GM19468 (cell line): ENCODE measurements at regions not wholly inside any gene's neighbourhood (a gene's known extent, or its start where the extent isn't known, plus 50 kb on each side); places are given as distances from the start of the nearest gene placed in this dataset.

Experiments
- ATAC-seq: cut with Tn5 transposase; IDR thresholded peaks from one replicate; pipeline ENCODE4 v1.9.1; 2021; ENCODE audit warnings: mild to moderate bottlenecking, moderate library complexity, moderate number of reproducible peaks; ENCODE audit not compliant: unreplicated experiment; ENCODE audit errors: extremely low read depth

- ATAC-seq, result no peak
Measured at GRCh38 chr2:133801946-133802345, 233.7 kb upstream of the NCKAP5 start.

DNA sequence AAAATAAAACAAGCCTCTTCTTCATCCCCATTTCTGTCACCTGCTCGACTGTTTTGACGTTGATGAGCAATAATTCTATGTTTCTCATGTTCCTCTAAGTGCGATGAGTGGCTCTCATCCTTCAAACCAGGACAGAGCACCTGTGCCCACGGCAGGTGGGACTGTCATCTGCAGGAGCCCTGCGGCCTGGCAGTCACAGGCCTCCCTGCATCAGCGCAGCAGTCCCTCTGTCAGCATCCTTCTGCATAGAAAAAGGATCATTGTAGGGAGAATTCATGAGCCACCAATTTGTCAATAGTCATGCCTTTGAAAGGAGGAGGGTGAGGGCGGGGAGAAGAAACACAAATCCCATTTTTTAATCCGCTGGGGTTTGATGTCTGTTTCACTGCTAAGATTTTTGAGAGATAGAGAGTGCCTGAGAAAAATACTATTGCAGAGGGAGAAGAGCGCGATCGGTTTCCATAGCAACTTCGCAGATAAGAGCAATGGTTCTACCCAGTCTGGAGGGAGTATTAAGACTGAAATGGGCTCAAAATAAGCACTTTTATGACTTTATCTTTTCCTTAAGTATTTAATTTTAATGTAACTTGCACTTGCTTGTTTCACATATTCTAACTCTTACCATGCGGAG is 234.3 kb upstream of the NCKAP5 start:
- no peak for ATAC-seq

- ATAC-seq, result no peak
Measured at GRCh38 chr2:133806564-133806963, 238.3 kb upstream of the NCKAP5 start.

- no peak for ATAC-seq
Measured at GRCh38 chr2:133809485-133809884, 241.2 kb upstream of the NCKAP5 start.

- no peak for ATAC-seq
Measured at GRCh38 chr2:133810559-133810958, 242.3 kb upstream of the NCKAP5 start.

- ATAC-seq, result no peak
Measured at GRCh38 chr2:133811409-133812125, 243.3 kb upstream of the NCKAP5 start.

GRCh38 chr2:133812826-133813617 is 244.8 kb upstream of the NCKAP5 start:
- no peak for ATAC-seq

DNA sequence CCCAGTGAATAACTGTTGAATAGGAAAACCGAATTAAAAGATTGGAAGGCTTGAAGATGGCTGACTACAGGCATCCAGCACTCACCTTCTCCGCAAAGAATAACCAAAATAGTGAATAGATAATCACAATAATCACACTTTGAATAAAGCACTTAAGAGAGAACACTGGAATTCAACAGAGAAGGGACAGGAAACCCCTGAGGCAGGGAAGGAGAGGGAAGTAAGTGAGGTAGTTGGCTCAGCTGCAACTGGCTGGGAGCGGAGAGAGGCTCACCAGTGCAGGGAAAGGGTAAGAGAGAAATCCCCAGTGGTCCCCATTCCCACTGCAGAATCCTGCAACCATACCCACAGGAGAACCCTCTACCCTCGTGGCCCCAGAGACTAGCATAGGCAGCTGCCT is 246.6 kb upstream of the NCKAP5 start:
- ATAC-seq, result no peak

DNA sequence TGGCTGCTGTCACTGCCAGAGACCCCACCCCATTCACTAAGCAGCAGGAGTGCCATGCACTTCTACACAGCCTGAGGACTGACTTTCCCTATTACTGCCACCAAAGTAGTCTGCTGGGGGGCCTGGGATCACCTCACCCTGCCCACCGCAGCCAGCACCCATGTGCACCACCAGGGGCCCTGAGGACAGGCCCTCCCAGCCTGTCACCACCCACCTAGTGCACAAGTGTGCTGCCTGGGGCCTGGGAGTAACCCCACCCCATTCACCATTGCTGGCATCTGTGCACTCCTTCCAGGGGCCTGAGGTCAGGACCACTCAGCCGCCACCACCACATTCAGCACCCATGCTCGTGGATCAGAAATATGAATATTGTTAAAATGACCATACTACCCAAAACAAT is 247.8 kb upstream of the NCKAP5 start:
- ATAC-seq, result no peak

DNA sequence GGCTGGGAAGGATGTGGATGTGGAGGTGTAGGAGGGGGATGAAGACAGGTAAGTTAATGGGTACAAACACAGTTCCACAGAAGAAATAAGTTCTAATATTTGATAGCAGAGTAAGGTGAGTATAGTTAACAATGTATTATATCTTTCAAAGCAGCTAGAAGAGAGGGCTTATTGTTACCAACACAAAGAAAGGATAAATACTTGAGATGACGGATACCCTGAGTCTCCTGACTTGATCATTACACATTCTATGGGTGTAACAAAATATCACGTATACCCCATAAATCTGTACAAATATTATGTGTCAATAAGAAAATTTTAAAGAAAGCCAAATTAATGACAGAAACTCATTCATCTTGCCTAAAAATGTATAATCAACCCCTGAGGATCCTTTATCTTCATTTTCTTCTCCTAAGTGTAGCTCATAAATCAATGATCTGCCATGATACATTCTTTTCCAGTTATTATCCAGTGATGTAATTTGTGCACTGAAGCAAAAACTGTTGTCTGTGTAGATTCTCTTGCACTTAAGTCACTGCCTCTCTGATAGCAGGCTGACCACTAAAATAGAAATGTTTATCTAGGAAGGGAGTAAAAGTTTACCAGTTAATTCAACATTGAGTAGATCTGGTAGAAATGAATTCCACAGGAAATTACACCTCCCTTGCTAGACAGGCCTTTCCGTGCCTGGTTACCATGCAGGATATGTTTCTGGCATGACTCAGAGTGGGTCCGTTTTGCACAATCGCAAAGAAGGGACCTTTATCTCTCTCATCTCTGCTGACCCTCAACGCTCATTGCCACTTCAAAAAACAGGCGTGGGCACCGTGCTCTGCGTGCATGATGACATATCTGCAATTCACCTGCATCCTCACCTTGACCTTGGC is 249.7 kb upstream of the NCKAP5 start:
- ATAC-seq, result no peak

DNA sequence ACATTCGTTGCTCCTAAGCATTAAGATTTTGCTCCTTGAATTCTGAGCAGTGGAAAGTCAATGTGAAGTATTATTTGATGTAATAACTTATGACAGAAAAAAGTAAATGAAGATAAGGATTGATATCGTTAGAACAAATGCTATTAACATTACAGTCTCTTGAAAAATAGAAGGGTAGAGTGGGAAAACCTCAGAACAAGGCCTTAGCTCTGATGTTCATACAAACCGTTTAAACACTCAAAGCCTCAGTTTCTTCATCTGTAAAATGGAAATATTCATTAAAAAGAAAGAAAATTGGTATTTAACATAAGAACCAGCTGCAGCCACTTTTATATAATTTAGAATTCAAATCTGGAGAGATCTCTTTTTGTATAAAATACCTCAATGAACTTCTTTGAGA is 250.4 kb upstream of the NCKAP5 start:
- no peak for ATAC-seq

GRCh38 chr2:133819906-133820305 is 251.6 kb upstream of the NCKAP5 start:
- ATAC-seq, result no peak

- ATAC-seq, result no peak
Measured at GRCh38 chr2:133821107-133821760, 253.0 kb upstream of the NCKAP5 start.

- ATAC-seq, result no peak
Measured at GRCh38 chr2:133822517-133823225, 254.4 kb upstream of the NCKAP5 start.

DNA sequence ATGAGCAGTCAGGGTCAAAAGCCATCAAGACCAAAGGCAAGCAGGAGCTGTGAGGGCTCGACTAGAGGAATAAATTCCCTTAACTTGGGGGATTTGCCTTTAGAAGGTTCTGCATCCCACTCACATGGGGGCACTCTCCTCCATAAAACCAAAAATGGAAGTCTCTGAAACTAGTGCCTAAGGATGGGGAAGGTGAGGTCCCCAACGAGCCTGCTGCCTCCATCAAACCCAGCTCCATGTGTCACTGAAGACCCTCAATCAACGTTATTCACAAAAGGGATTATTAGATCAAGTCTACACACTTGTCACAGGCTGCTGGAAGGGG is 254.9 kb upstream of the NCKAP5 start:
- ATAC-seq, result no peak

DNA sequence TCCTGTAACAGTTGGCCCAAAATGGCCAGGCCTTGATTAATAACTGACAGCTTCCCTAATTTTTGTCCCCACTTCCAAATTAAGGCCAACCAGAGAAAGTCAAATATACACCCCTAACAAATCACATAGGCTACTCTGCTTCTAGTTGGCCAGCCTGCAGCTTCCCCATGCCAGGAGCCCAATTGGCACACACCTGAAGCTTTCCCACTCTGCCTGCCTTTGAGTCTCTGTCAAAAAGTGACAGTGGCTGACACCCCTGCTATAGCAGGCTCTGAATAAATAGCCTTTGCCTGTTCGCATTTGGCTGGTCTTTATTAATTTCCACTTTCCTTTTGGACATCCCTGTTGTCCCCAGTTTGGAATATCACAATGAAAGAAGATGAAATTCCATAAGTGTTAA is 256.6 kb upstream of the NCKAP5 start:
- ATAC-seq, result no peak

GRCh38 chr2:133825778-133826177 is 257.5 kb upstream of the NCKAP5 start:
- ATAC-seq, result no peak

- no peak for ATAC-seq
Measured at GRCh38 chr2:133828913-133829312, 260.6 kb upstream of the NCKAP5 start.

DNA sequence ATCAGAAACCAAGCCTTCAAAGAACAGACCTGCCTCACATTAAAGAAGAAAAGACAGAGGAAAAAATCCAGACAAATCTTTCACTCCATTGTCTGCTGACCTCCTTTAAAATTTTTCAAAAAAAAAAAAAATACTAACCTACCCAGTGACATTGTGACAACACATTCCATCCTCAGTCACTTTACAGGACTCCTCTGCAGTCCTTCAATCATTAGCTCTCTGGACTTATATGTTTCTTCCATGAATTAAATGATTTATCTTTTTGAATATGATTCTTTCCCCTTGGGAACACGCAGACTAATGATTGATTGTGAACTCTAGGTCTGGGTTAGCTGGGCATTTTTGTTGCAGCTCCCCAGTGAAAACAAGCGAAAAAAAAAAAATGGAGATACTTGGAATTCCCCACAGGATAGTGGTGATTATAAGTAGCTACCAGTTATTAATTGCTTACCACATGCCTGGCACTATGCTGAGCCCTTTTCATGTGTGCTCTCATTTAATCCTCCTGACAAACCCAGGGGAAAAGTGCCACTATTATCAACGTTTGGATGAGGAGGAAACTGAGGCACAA is 261.3 kb upstream of the NCKAP5 start:
- ATAC-seq, result no peak
